ENCODE measurements at regions not wholly inside any gene's neighbourhood (a gene's known extent, or its start where the extent isn't known, plus 50 kb on each side); places are given as distances from the start of the nearest gene placed in this dataset.

- TF ChIP-seq EZH2 (IDR thresholded peaks at IDR 0.05; ENCODE audit: low read length, missing control alignments), result no peak
- TF ChIP-seq, protein P1, sequence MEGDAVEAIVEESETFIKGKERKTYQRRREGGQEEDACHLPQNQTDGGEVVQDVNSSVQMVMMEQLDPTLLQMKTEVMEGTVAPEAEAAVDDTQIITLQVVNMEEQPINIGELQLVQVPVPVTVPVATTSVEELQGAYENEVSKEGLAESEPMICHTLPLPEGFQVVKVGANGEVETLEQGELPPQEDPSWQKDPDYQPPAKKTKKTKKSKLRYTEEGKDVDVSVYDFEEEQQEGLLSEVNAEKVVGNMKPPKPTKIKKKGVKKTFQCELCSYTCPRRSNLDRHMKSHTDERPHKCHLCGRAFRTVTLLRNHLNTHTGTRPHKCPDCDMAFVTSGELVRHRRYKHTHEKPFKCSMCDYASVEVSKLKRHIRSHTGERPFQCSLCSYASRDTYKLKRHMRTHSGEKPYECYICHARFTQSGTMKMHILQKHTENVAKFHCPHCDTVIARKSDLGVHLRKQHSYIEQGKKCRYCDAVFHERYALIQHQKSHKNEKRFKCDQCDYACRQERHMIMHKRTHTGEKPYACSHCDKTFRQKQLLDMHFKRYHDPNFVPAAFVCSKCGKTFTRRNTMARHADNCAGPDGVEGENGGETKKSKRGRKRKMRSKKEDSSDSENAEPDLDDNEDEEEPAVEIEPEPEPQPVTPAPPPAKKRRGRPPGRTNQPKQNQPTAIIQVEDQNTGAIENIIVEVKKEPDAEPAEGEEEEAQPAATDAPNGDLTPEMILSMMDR (conservative IDR thresholded peaks at IDR 0.05 in 1 of 2, IDR thresholded peaks at IDR 0.05 in 1 of 2; ENCODE audit: low read depth in 1 of 2, low read length in 2 of 2), result no peak
Observed at GRCh38 chr2:235350234-235350633, 143.6 kb upstream of the AGAP1 start.

Data from fibroblast of lung (primary cell).